GM12878 (cell line): ENCODE measurements at regions not wholly inside any gene's neighbourhood (a gene's known extent, or its start where the extent isn't known, plus 50 kb on each side); places are given as distances from the start of the nearest gene placed in this dataset.

Source experiments
- BRCA1 ChIP-seq: IDR thresholded peaks from 2 replicates; pipeline ENCODE4 v1.6.1; 2011; ENCODE audit warnings: low read depth, low read length, improper control_type of control experiment
- RAD21 ChIP-seq: IDR thresholded peaks from 2 replicates; pipeline ENCODE4 v1.6.1; 2011; ENCODE audit warnings: mild to moderate bottlenecking, low read depth, low read length, moderate library complexity; ENCODE audit not compliant: insufficient read depth
- TARDBP ChIP-seq: IDR thresholded peaks from 2 replicates; pipeline ENCODE4 v1.6.1; 2016; ENCODE audit warnings: borderline replicate concordance
- ZSCAN29 ChIP-seq: fragments of 450-650 bp; IDR thresholded peaks from 2 replicates; pipeline ENCODE4 v1.6.1; 2017; ENCODE audit warnings: mild to moderate bottlenecking, moderate library complexity
- TF ChIP-seq, protein P1 (sequence below), 3 experiments: IDR thresholded peaks in 2 of 3; conservative IDR thresholded peaks in 1 of 3; 2 replicates each; pipeline ENCODE4 v1.5.1; 2011; ENCODE audit warnings: low read depth in 3 of 3, low read length in 3 of 3, mild to moderate bottlenecking in 3 of 3, control low read depth in 2 of 3, moderate library complexity in 2 of 3, inconsistent platforms in 1 of 3, mixed read lengths in 1 of 3; ENCODE audit not compliant: control insufficient read depth in 2 of 3, insufficient read depth in 1 of 3; ENCODE audit errors: extremely low read depth in 1 of 3
- TF ChIP-seq, protein P2 (sequence below): fragments of 450-650 bp; IDR thresholded peaks from 2 replicates; pipeline ENCODE4 v1.6.1; 2017; ENCODE audit warnings: mild to moderate bottlenecking

DNA sequence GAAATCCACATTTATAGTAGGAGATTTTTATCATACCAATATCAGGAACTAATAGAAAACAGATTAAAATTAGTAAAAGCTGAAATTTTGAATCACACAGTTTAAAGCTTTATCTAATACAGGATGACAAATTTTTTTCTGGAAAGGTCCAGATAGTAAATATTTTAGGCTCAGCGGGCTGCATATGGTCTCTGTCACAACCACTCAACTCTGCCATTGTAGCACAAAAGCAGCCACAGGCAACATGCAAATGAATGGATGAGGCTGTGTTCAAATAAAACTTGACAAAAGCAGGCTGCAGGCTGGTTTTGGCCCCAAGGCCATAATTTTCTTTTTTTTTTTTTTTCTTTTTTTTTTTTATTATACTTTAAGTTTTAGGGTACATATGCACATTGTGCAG lies 108.2 kb upstream of the CCDC90B start:
- TF ChIP-seq TARDBP (no peak), RAD21 (no peak), ZSCAN29 (no peak), BRCA1 (no peak)
- TF ChIP-seq, protein P1, sequence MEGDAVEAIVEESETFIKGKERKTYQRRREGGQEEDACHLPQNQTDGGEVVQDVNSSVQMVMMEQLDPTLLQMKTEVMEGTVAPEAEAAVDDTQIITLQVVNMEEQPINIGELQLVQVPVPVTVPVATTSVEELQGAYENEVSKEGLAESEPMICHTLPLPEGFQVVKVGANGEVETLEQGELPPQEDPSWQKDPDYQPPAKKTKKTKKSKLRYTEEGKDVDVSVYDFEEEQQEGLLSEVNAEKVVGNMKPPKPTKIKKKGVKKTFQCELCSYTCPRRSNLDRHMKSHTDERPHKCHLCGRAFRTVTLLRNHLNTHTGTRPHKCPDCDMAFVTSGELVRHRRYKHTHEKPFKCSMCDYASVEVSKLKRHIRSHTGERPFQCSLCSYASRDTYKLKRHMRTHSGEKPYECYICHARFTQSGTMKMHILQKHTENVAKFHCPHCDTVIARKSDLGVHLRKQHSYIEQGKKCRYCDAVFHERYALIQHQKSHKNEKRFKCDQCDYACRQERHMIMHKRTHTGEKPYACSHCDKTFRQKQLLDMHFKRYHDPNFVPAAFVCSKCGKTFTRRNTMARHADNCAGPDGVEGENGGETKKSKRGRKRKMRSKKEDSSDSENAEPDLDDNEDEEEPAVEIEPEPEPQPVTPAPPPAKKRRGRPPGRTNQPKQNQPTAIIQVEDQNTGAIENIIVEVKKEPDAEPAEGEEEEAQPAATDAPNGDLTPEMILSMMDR (IDR thresholded peaks at IDR 0.05 in 2 of 3, conservative IDR thresholded peaks at IDR 0.05 in 1 of 3; ENCODE audit: control insufficient read depth in 2 of 3, extremely low read depth in 1 of 3, insufficient read depth in 1 of 3, low read depth in 3 of 3, low read length in 3 of 3) = no peak
- TF ChIP-seq, protein P2, sequence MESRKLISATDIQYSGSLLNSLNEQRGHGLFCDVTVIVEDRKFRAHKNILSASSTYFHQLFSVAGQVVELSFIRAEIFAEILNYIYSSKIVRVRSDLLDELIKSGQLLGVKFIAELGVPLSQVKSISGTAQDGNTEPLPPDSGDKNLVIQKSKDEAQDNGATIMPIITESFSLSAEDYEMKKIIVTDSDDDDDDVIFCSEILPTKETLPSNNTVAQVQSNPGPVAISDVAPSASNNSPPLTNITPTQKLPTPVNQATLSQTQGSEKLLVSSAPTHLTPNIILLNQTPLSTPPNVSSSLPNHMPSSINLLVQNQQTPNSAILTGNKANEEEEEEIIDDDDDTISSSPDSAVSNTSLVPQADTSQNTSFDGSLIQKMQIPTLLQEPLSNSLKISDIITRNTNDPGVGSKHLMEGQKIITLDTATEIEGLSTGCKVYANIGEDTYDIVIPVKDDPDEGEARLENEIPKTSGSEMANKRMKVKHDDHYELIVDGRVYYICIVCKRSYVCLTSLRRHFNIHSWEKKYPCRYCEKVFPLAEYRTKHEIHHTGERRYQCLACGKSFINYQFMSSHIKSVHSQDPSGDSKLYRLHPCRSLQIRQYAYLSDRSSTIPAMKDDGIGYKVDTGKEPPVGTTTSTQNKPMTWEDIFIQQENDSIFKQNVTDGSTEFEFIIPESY = no peak
